HEK293 (cell line): ENCODE measurements at regions not wholly inside any gene's neighbourhood (a gene's known extent, or its start where the extent isn't known, plus 50 kb on each side); places are given as distances from the start of the nearest gene placed in this dataset.

Experiments used
- CTCF ChIA-PET: fragments of 350-600 bp; formaldehyde crosslinking; extraction: SDS; loops from one replicate; lab custom pipeline; 2021; ENCODE audit warnings: antibody characterized with exemption; lab: Yijun Ruan, JAX
- POLR2A ChIA-PET: fragments of 300-600 bp; formaldehyde crosslinking; extraction: SDS; loops from one replicate; lab custom pipeline; 2020; ENCODE audit warnings: antibody characterized with exemption, inconsistent platforms; lab: Yijun Ruan, JAX
- H3K27ac ChIP-seq: fragments of 200-500 bp; sonication (Bioruptor generic); 2 replicates; pipeline ENCODE4 v1.5.1; 2014; ENCODE audit warnings: low read depth, low read length, control low read depth, inconsistent platforms; ENCODE audit errors: extremely low read depth
- H3K36me3 ChIP-seq, 2 experiments: fragments of 200-500 bp in 1 of 2; sonication (Bioruptor generic) in 1 of 2; 1 replicate in 1 of 2; 2 replicates in 1 of 2; pipeline ENCODE4 v1.5.1; 2014 to 2017; ENCODE audit warnings: inconsistent platforms in 2 of 2, low read length in 2 of 2; ENCODE audit not compliant: control insufficient read depth in 2 of 2, insufficient read depth in 1 of 2
- H3K4me1 ChIP-seq: fragments of 200-500 bp; sonication (Bioruptor generic); 2 replicates; pipeline ENCODE4 v1.5.1; 2014; ENCODE audit warnings: mild to moderate bottlenecking, low read length, inconsistent platforms; ENCODE audit not compliant: control insufficient read depth, insufficient read depth
- H3K4me3 ChIP-seq: 2 replicates; pipeline ENCODE4 v1.5.1; 2011; ENCODE audit warnings: low read depth, mild to moderate bottlenecking, control low read depth, low read length, moderate library complexity
- H3K9me3 ChIP-seq: fragments of 200-500 bp; sonication (Bioruptor generic); 2 replicates; pipeline ENCODE4 v1.5.1; 2014; ENCODE audit warnings: low read depth, low read length, inconsistent platforms; ENCODE audit not compliant: control insufficient read depth, insufficient read depth
- GLI2 ChIP-seq: fragments of 450-650 bp; formaldehyde crosslinking; IDR thresholded peaks from 2 replicates; pipeline ENCODE4; 2017; ENCODE audit warnings: missing biosample characterization, missing genetic modification characterization, low read depth, borderline replicate concordance
- KLF8 ChIP-seq: fragments of 450-650 bp; formaldehyde crosslinking; IDR thresholded peaks from 2 replicates; pipeline ENCODE4 v1.5.1; 2016; ENCODE audit warnings: missing biosample characterization, missing genetic modification characterization
- MEIS1 ChIP-seq: sonication (generic); formaldehyde crosslinking; IDR thresholded peaks from 2 replicates; pipeline ENCODE4 v1.8.1; 2022; ENCODE audit warnings: missing genetic modification reagents, mild to moderate bottlenecking, borderline replicate concordance
- PBX3 ChIP-seq: sonication (generic); formaldehyde crosslinking; IDR thresholded peaks from 2 replicates; pipeline ENCODE4 v1.8.1; 2022; ENCODE audit warnings: mild to moderate bottlenecking, moderate library complexity, missing genetic modification reagents
- ZBTB44 ChIP-seq: fragments of 450-650 bp; IDR thresholded peaks from 2 replicates; pipeline ENCODE4 v1.5.1; 2018; ENCODE audit warnings: missing biosample characterization, mild to moderate bottlenecking, missing genetic modification characterization
- ZBTB8A ChIP-seq: fragments of 450-650 bp; formaldehyde crosslinking; IDR thresholded peaks from 2 replicates; pipeline ENCODE4 v1.5.1; 2016; ENCODE audit warnings: missing biosample characterization, missing genetic modification characterization
- ZNF112 ChIP-seq: fragments of 450-650 bp; formaldehyde crosslinking; IDR thresholded peaks from 2 replicates; pipeline ENCODE4 v1.5.0; 2017; ENCODE audit warnings: missing biosample characterization, missing genetic modification characterization
- ZNF16 ChIP-seq: fragments of 450-650 bp; formaldehyde crosslinking; IDR thresholded peaks from 2 replicates; pipeline ENCODE4 v1.5.1; 2016; ENCODE audit warnings: low read depth, missing biosample characterization, missing genetic modification characterization
- ZNF214 ChIP-seq: fragments of 450-650 bp; formaldehyde crosslinking; IDR thresholded peaks from 2 replicates; pipeline ENCODE4 v1.5.1; 2017; ENCODE audit warnings: missing biosample characterization, mild to moderate bottlenecking, missing genetic modification characterization, borderline replicate concordance
- ZNF248 ChIP-seq: fragments of 450-650 bp; formaldehyde crosslinking; IDR thresholded peaks from 2 replicates; pipeline ENCODE4 v1.5.1; 2017; ENCODE audit warnings: missing biosample characterization, missing genetic modification characterization
- ZNF280C ChIP-seq: fragments of 450-650 bp; formaldehyde crosslinking; IDR thresholded peaks from 2 replicates; pipeline ENCODE4 v1.5.1; 2016; ENCODE audit warnings: missing biosample characterization, missing genetic modification characterization
- ZNF311 ChIP-seq: fragments of 450-650 bp; formaldehyde crosslinking; IDR thresholded peaks from 2 replicates; pipeline ENCODE4 v1.5.1; 2017; ENCODE audit warnings: missing biosample characterization, missing genetic modification characterization, borderline replicate concordance
- ZNF354C ChIP-seq: fragments of 450-650 bp; formaldehyde crosslinking; IDR thresholded peaks from 2 replicates; pipeline ENCODE4 v1.5.1; 2016; ENCODE audit warnings: missing biosample characterization, missing genetic modification characterization, low read depth, borderline replicate concordance
- ZNF473 ChIP-seq: fragments of 450-650 bp; formaldehyde crosslinking; IDR thresholded peaks from 2 replicates; pipeline ENCODE4 v1.5.1; 2017; ENCODE audit warnings: missing biosample characterization, missing genetic modification characterization
- ZNF530 ChIP-seq: fragments of 450-650 bp; formaldehyde crosslinking; IDR thresholded peaks from 2 replicates; pipeline ENCODE4 v1.5.1; 2016; ENCODE audit warnings: low read depth, missing biosample characterization, missing genetic modification characterization
- ZNF670 ChIP-seq: fragments of 450-650 bp; formaldehyde crosslinking; IDR thresholded peaks from 2 replicates; pipeline ENCODE4 v1.5.1; 2016; ENCODE audit warnings: missing biosample characterization, missing genetic modification characterization, low read depth
- ZNF677 ChIP-seq: fragments of 450-650 bp; IDR thresholded peaks from 2 replicates; pipeline ENCODE4 v1.5.0; 2018; ENCODE audit warnings: missing biosample characterization, mild to moderate bottlenecking, missing genetic modification characterization, moderate library complexity
- ZNF701 ChIP-seq: fragments of 450-650 bp; formaldehyde crosslinking; IDR thresholded peaks from 2 replicates; pipeline ENCODE4 v1.5.1; 2016; ENCODE audit warnings: missing biosample characterization, missing genetic modification characterization
- ZNF768 ChIP-seq: fragments of 450-650 bp; formaldehyde crosslinking; IDR thresholded peaks from 2 replicates; pipeline ENCODE4 v1.5.1; 2018; ENCODE audit warnings: missing biosample characterization, mild to moderate bottlenecking, missing genetic modification characterization

- no peak for TF ChIP-seq ZNF214 (tag by site-specific recombination)
Observed at GRCh38 chr4:141406237-141406636, 185.5 kb downstream of the ZNF330 start (continued).

- ChIA-PET CTCF (no interaction called here), POLR2A (no interaction called here)
- H3K9me3 ChIP-seq: no peaks in the 10 kb centered on the region
- no peak for TF ChIP-seq ZBTB44 (tag by site-specific recombination)
- no peaks in the 10 kb centered on the region for H3K36me3 ChIP-seq
- H3K4me1 ChIP-seq: no peaks in the 10 kb centered on the region
- H3K4me3 ChIP-seq: no peak overlapping the region
- H3K27ac ChIP-seq: no peak overlapping the region
Observed at GRCh38 chr4:141409556-141409955, 188.9 kb downstream of the ZNF330 start.

- Histone ChIP-seq H3K4me1 (no peaks in the 10 kb centered on the region), H3K4me3 (no peak overlapping the region), H3K27ac (no peak overlapping the region), H3K36me3 (no peaks in the 10 kb centered on the region), H3K9me3 (no peaks in the 10 kb centered on the region)
- TF ChIP-seq PBX3 (CRISPR knock-in tag) (no peak), ZNF530 (no peak), GLI2 (no peak), ZNF248 (tag by site-specific recombination) (no peak), ZNF473 (tag by site-specific recombination) (no peak), ZNF670 (tag by site-specific recombination) (no peak), ZNF701 (tag by site-specific recombination) (no peak), ZBTB8A (tag by site-specific recombination) (no peak), ZNF677 (tag by site-specific recombination) (no peak), ZNF280C (no peak), KLF8 (tag by site-specific recombination) (no peak), ZNF311 (tag by site-specific recombination) (no peak), MEIS1 (no peak), ZNF354C (tag by site-specific recombination) (no peak), ZNF112 (tag by site-specific recombination) (no peak), ZNF16 (tag by site-specific recombination) (no peak), ZNF768 (tag by site-specific recombination) (no peak), ZNF214 (tag by site-specific recombination) (no peak)
- ChIA-PET POLR2A (no interaction called here), CTCF (no interaction called here)
Observed at GRCh38 chr4:141410839-141411238, 190.1 kb downstream of the ZNF330 start.
